ENCODE measurements at regions not wholly inside any gene's neighbourhood (a gene's known extent, or its start where the extent isn't known, plus 50 kb on each side); places are given as distances from the start of the nearest gene placed in this dataset.

GRCh38 chr19:20482721-20483120, 82.9 kb downstream of the ZNF737 start:
- intact Hi-C loops (cut with DNase I): no loop called here
- Histone ChIP-seq H3K27ac (no peak overlapping the region), H3K4me1 (no peaks in the 10 kb centered on the region), H3K36me3 (no peaks in the 10 kb centered on the region), H3K27me3 (no peaks in the 10 kb centered on the region), H3K4me3 (no peak overlapping the region), H3K9me3 (peaks cover 0 to 3% of the 10 kb centered on the region in 2 donors)
- TF ChIP-seq, protein P1, sequence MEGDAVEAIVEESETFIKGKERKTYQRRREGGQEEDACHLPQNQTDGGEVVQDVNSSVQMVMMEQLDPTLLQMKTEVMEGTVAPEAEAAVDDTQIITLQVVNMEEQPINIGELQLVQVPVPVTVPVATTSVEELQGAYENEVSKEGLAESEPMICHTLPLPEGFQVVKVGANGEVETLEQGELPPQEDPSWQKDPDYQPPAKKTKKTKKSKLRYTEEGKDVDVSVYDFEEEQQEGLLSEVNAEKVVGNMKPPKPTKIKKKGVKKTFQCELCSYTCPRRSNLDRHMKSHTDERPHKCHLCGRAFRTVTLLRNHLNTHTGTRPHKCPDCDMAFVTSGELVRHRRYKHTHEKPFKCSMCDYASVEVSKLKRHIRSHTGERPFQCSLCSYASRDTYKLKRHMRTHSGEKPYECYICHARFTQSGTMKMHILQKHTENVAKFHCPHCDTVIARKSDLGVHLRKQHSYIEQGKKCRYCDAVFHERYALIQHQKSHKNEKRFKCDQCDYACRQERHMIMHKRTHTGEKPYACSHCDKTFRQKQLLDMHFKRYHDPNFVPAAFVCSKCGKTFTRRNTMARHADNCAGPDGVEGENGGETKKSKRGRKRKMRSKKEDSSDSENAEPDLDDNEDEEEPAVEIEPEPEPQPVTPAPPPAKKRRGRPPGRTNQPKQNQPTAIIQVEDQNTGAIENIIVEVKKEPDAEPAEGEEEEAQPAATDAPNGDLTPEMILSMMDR (IDR thresholded peaks at IDR 0.05): no peak
- DNase-seq (ENCODE audit: low spot score in 2 of 2): no peak

DNA sequence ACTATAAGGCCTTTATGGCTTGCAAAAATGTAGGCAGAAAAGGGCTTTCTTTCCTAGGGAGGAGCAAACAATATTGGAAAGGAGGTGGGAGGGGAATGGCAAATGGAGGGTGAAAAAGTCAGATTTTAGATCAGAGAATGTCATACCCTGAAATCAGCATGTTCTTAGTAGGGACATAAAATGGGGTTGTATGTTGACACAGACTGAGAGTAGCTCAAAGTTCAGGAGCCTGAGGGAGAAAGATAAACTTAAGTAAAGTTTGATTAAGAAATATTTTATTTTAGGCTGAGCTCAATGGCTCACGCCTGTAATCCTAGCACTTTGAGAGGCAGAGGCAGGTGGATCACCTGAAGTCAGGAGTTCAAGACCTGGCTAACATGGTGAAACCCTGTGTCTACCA, 83.8 kb downstream of the ZNF737 start:
- intact Hi-C loops (cut with DNase I): no loop called here
- TF ChIP-seq, protein P1 (IDR thresholded peaks at IDR 0.05): no peak
- no peaks in the 10 kb centered on the region for H3K27me3 ChIP-seq
- H3K36me3 ChIP-seq: no peaks in the 10 kb centered on the region
- no peaks in the 10 kb centered on the region for H3K4me1 ChIP-seq
- H3K9me3 ChIP-seq: peaks cover 0 to 3% of the 10 kb centered on the region in 2 donors
- DNase-seq (ENCODE audit: low spot score in 2 of 2): no peak
- no peak overlapping the region for H3K27ac ChIP-seq
- H3K4me3 ChIP-seq: no peak overlapping the region

GRCh38 chr19:20479483-20479882, 86.1 kb downstream of the ZNF737 start:
- Histone ChIP-seq H3K36me3 (no peaks in the 10 kb centered on the region), H3K4me3 (no peak overlapping the region), H3K27ac (no peak overlapping the region), H3K9me3 (peaks cover 0 to 3% of the 10 kb centered on the region in 2 donors), H3K4me1 (no peaks in the 10 kb centered on the region), H3K27me3 (no peaks in the 10 kb centered on the region)
- intact Hi-C loops (cut with DNase I): no loop called here
- no peak for DNase-seq (ENCODE audit: low spot score in 2 of 2)
- TF ChIP-seq, protein P1 (IDR thresholded peaks at IDR 0.05): no peak

DNA sequence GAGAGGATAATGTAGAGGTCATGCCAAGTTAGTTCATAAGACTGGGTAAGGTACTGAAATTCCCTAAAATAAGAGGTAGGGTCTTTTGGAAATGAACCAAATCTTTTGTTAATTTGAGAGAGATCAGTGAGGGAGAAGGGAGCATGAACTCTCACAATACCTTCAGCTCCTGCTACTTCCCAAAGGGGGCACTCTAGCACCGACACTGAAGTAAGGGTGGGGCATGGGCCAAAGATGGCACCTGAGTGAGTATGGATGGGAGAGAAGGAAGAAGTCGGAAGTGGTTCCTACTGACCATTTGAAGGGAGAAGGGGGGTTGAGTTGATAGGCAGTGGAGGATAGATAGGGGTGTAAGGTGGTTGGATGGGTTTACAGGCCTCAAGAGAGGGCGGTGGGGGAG, 86.6 kb downstream of the ZNF737 start:
- no peaks in the 10 kb centered on the region for H3K4me1 ChIP-seq
- H3K27me3 ChIP-seq: no peaks in the 10 kb centered on the region
- TF ChIP-seq, protein P1 (IDR thresholded peaks at IDR 0.05): no peak
- no peak for DNase-seq (ENCODE audit: low spot score in 2 of 2)
- H3K9me3 ChIP-seq: peaks cover 0 to 3% of the 10 kb centered on the region in 2 donors
- intact Hi-C loops (cut with DNase I): no loop called here
- H3K36me3 ChIP-seq: no peaks in the 10 kb centered on the region
- no peak overlapping the region for H3K27ac ChIP-seq
- no peak overlapping the region for H3K4me3 ChIP-seq

GRCh38 chr19:20472854-20473253, 92.7 kb downstream of the ZNF737 start:
- intact Hi-C loops (cut with DNase I): no loop called here
- no peaks in the 10 kb centered on the region for H3K36me3 ChIP-seq
- H3K9me3 ChIP-seq: no peaks in the 10 kb centered on the region
- no peaks in the 10 kb centered on the region for H3K4me1 ChIP-seq
- H3K27me3 ChIP-seq: no peaks in the 10 kb centered on the region
- TF ChIP-seq, protein P1 (IDR thresholded peaks at IDR 0.05): no peak
- H3K27ac ChIP-seq: no peak overlapping the region
- no peak for DNase-seq (ENCODE audit: low spot score in 2 of 2)
- no peak overlapping the region for H3K4me3 ChIP-seq

DNA sequence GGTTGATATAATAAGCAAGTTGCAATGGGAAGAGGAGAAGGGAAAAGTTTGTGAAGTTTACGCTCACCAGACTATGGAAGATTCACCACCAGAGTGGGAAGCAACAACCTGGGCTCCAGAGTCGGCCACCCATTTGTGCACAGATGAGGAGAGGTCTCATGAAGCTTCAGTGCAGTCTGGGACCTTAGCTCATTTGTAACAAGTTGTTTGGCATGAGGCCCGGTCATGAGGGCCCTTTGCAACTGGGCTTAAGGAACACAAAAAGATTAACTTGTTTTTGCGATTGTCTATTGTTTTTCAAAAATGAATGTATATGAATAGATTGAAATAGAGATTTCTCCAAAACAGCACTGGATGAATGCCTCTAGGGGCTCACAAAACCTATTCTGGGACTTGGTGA, 94.2 kb downstream of the ZNF737 start:
- Histone ChIP-seq H3K9me3 (no peaks in the 10 kb centered on the region), H3K36me3 (no peaks in the 10 kb centered on the region), H3K4me3 (no peak overlapping the region), H3K27me3 (no peaks in the 10 kb centered on the region), H3K27ac (no peak overlapping the region), H3K4me1 (no peaks in the 10 kb centered on the region)
- TF ChIP-seq, protein P1 (IDR thresholded peaks at IDR 0.05): no peak
- intact Hi-C loops (cut with DNase I): no loop called here
- no peak for DNase-seq (ENCODE audit: low spot score in 2 of 2)
